GM23248 (cell line): ENCODE measurements at regions not wholly inside any gene's neighbourhood (a gene's known extent, or its start where the extent isn't known, plus 50 kb on each side); places are given as distances from the start of the nearest gene placed in this dataset.

Experiments used
- EZH2 ChIP-seq: fragments of 200-600 bp; sonication (generic); IDR thresholded peaks from 2 replicates; pipeline ENCODE4 v1.6.1; 2018; ENCODE audit warnings: antibody characterized with exemption, mild to moderate bottlenecking; ENCODE audit not compliant: insufficient read depth, poor library complexity, severe bottlenecking
- EZH2phosphoT487 ChIP-seq: fragments of 200-600 bp; sonication (generic); IDR thresholded peaks from 2 replicates; pipeline ENCODE4 v1.6.1; 2018; ENCODE audit warnings: antibody characterized with exemption, moderate library complexity, mild to moderate bottlenecking, low read depth; ENCODE audit not compliant: insufficient read depth

GRCh38 chr9:73720601-73721000 lies 568.9 kb downstream of the ANXA1 start:
- TF ChIP-seq EZH2phosphoT487 (no peak), EZH2 (no peak)
